ENCODE measurements at regions not wholly inside any gene's neighbourhood (a gene's known extent, or its start where the extent isn't known, plus 50 kb on each side); places are given as distances from the start of the nearest gene placed in this dataset.

GRCh38 chr4:31294655-31295480 lies 574.7 kb downstream of the PCDH7 start:
- Histone ChIP-seq H3K27ac (ENCODE audit: low read depth, low read length, severe bottlenecking) (no peak overlapping the region), H3K36me3 (ENCODE audit: control insufficient read depth, insufficient read depth, low read length) (no peaks in the 10 kb centered on the region), H3K4me1 (ENCODE audit: control insufficient read depth, insufficient read depth, low read length, poor library complexity, severe bottlenecking) (no peaks in the 10 kb centered on the region), H3K4me3 (ENCODE audit: extremely low read depth, insufficient read depth, low read length, poor library complexity, severe bottlenecking) (no peak overlapping the region), H3K9me3 (ENCODE audit: control insufficient read depth, low read length) (no peaks in the 10 kb centered on the region)
- WGBS, 2 experiments (ENCODE audit: insufficient coverage in 2 of 2): 83 to 84% methylated on average over 1 to 2 of the region's 7 CpGs

GRCh38 chr4:31298737-31299136 lies 578.6 kb downstream of the PCDH7 start:
- Histone ChIP-seq H3K27ac (ENCODE audit: low read depth, low read length, severe bottlenecking) (no peak overlapping the region), H3K36me3 (ENCODE audit: control insufficient read depth, insufficient read depth, low read length) (no peaks in the 10 kb centered on the region), H3K9me3 (ENCODE audit: control insufficient read depth, low read length) (no peaks in the 10 kb centered on the region), H3K4me1 (ENCODE audit: control insufficient read depth, insufficient read depth, low read length, poor library complexity, severe bottlenecking) (no peaks in the 10 kb centered on the region), H3K4me3 (ENCODE audit: extremely low read depth, insufficient read depth, low read length, poor library complexity, severe bottlenecking) (no peak overlapping the region)
- no CpG with 5 or more reads among the region's 1 CpG for WGBS, 2 experiments (ENCODE audit: insufficient coverage in 2 of 2)

- no peak overlapping the region for H3K4me3 ChIP-seq (ENCODE audit: extremely low read depth, insufficient read depth, low read length, poor library complexity, severe bottlenecking)
- no peaks in the 10 kb centered on the region for H3K36me3 ChIP-seq (ENCODE audit: control insufficient read depth, insufficient read depth, low read length)
- no peaks in the 10 kb centered on the region for H3K9me3 ChIP-seq (ENCODE audit: control insufficient read depth, low read length)
- WGBS, 2 experiments (ENCODE audit: insufficient coverage in 2 of 2): 70 to 86% methylated on average over 2 of the region's 5 CpGs
- no peaks in the 10 kb centered on the region for H3K4me1 ChIP-seq (ENCODE audit: control insufficient read depth, insufficient read depth, low read length, poor library complexity, severe bottlenecking)
- no peak overlapping the region for H3K27ac ChIP-seq (ENCODE audit: low read depth, low read length, severe bottlenecking)
Measured at GRCh38 chr4:31307029-31307428, 586.9 kb downstream of the PCDH7 start.

- Histone ChIP-seq H3K27ac (ENCODE audit: low read depth, low read length, severe bottlenecking) (no peak overlapping the region), H3K9me3 (ENCODE audit: control insufficient read depth, low read length) (no peaks in the 10 kb centered on the region), H3K36me3 (ENCODE audit: control insufficient read depth, insufficient read depth, low read length) (no peaks in the 10 kb centered on the region), H3K4me1 (ENCODE audit: control insufficient read depth, insufficient read depth, low read length, poor library complexity, severe bottlenecking) (no peaks in the 10 kb centered on the region), H3K4me3 (ENCODE audit: extremely low read depth, insufficient read depth, low read length, poor library complexity, severe bottlenecking) (no peak overlapping the region)
Measured at GRCh38 chr4:31324814-31325213, 604.6 kb downstream of the PCDH7 start.

GRCh38 chr4:31325300-31325699 lies 605.1 kb downstream of the PCDH7 start:
- Histone ChIP-seq H3K36me3 (ENCODE audit: control insufficient read depth, insufficient read depth, low read length) (no peaks in the 10 kb centered on the region), H3K27ac (ENCODE audit: low read depth, low read length, severe bottlenecking) (no peak overlapping the region), H3K4me3 (ENCODE audit: extremely low read depth, insufficient read depth, low read length, poor library complexity, severe bottlenecking) (no peak overlapping the region), H3K9me3 (ENCODE audit: control insufficient read depth, low read length) (no peaks in the 10 kb centered on the region), H3K4me1 (ENCODE audit: control insufficient read depth, insufficient read depth, low read length, poor library complexity, severe bottlenecking) (no peaks in the 10 kb centered on the region)
- WGBS, 2 experiments (ENCODE audit: insufficient coverage in 2 of 2): 75 to 89% methylated on average over 1 of the region's 1 CpG

- Histone ChIP-seq H3K27ac (ENCODE audit: low read depth, low read length, severe bottlenecking) (no peak overlapping the region), H3K9me3 (ENCODE audit: control insufficient read depth, low read length) (no peaks in the 10 kb centered on the region), H3K4me3 (ENCODE audit: extremely low read depth, insufficient read depth, low read length, poor library complexity, severe bottlenecking) (no peak overlapping the region), H3K4me1 (ENCODE audit: control insufficient read depth, insufficient read depth, low read length, poor library complexity, severe bottlenecking) (no peaks in the 10 kb centered on the region), H3K36me3 (ENCODE audit: control insufficient read depth, insufficient read depth, low read length) (no peaks in the 10 kb centered on the region)
- WGBS, 2 experiments (ENCODE audit: insufficient coverage in 2 of 2): 87 to 88% methylated on average over 3 of the region's 6 CpGs
Measured at GRCh38 chr4:31327031-31327430, 606.9 kb downstream of the PCDH7 start.

GRCh38 chr4:31328932-31329331 lies 608.8 kb downstream of the PCDH7 start:
- Histone ChIP-seq H3K4me1 (ENCODE audit: control insufficient read depth, insufficient read depth, low read length, poor library complexity, severe bottlenecking) (no peaks in the 10 kb centered on the region), H3K36me3 (ENCODE audit: control insufficient read depth, insufficient read depth, low read length) (no peaks in the 10 kb centered on the region), H3K9me3 (ENCODE audit: control insufficient read depth, low read length) (no peaks in the 10 kb centered on the region), H3K4me3 (ENCODE audit: extremely low read depth, insufficient read depth, low read length, poor library complexity, severe bottlenecking) (no peak overlapping the region), H3K27ac (ENCODE audit: low read depth, low read length, severe bottlenecking) (no peak overlapping the region)
- 67 to 80% methylated on average over 1 of the region's 1 CpG for WGBS, 2 experiments (ENCODE audit: insufficient coverage in 2 of 2)

- Histone ChIP-seq H3K36me3 (ENCODE audit: control insufficient read depth, insufficient read depth, low read length) (no peaks in the 10 kb centered on the region), H3K27ac (ENCODE audit: low read depth, low read length, severe bottlenecking) (no peak overlapping the region), H3K4me1 (ENCODE audit: control insufficient read depth, insufficient read depth, low read length, poor library complexity, severe bottlenecking) (no peaks in the 10 kb centered on the region), H3K9me3 (ENCODE audit: control insufficient read depth, low read length) (no peaks in the 10 kb centered on the region), H3K4me3 (ENCODE audit: extremely low read depth, insufficient read depth, low read length, poor library complexity, severe bottlenecking) (no peak overlapping the region)
- no CpG with 5 or more reads among the region's 2 CpGs for WGBS, 2 experiments (ENCODE audit: insufficient coverage in 2 of 2)
Measured at GRCh38 chr4:31334086-31334910, 614.1 kb downstream of the PCDH7 start.

GRCh38 chr4:31338000-31338399 lies 617.8 kb downstream of the PCDH7 start:
- Histone ChIP-seq H3K9me3 (ENCODE audit: control insufficient read depth, low read length) (no peaks in the 10 kb centered on the region), H3K4me1 (ENCODE audit: control insufficient read depth, insufficient read depth, low read length, poor library complexity, severe bottlenecking) (no peaks in the 10 kb centered on the region)

GRCh38 chr4:31341601-31342359 lies 621.6 kb downstream of the PCDH7 start:
- Histone ChIP-seq H3K4me3 (ENCODE audit: extremely low read depth, insufficient read depth, low read length, poor library complexity, severe bottlenecking) (no peak overlapping the region), H3K4me1 (ENCODE audit: control insufficient read depth, insufficient read depth, low read length, poor library complexity, severe bottlenecking) (no peaks in the 10 kb centered on the region), H3K36me3 (ENCODE audit: control insufficient read depth, insufficient read depth, low read length) (no peaks in the 10 kb centered on the region), H3K9me3 (ENCODE audit: control insufficient read depth, low read length) (no peaks in the 10 kb centered on the region), H3K27ac (ENCODE audit: low read depth, low read length, severe bottlenecking) (no peak overlapping the region)
- WGBS, 2 experiments (ENCODE audit: insufficient coverage in 2 of 2): 78 to 87% methylated on average over 3 of the region's 4 CpGs

More at GRCh38 chr4:31338000-31338399, 617.8 kb downstream of the PCDH7 start:
- Histone ChIP-seq H3K27ac (ENCODE audit: low read depth, low read length, severe bottlenecking) (no peak overlapping the region), H3K4me3 (ENCODE audit: extremely low read depth, insufficient read depth, low read length, poor library complexity, severe bottlenecking) (no peak overlapping the region), H3K36me3 (ENCODE audit: control insufficient read depth, insufficient read depth, low read length) (no peaks in the 10 kb centered on the region)

All from mesodermal cell (in vitro differentiated cells).